K562 (cell line): ENCODE measurements at regions not wholly inside any gene's neighbourhood (a gene's known extent, or its start where the extent isn't known, plus 50 kb on each side); places are given as distances from the start of the nearest gene placed in this dataset.

Source experiments
- ATAC-seq: fragments of 200-7000 bp; cut with Tn5 transposase; 3 replicates; pipeline ENCODE4 v1.9.1; 2020; ENCODE audit warnings: moderate library complexity
- BruUV-seq: library from RNA; stranded (reverse); fragments of 400-500 nt; replicated peaks from 2 replicates; lab custom pipeline; 2021; lab: Mats Ljungman, UMichigan
- CTCF ChIA-PET: fragments of 300-600 bp; formaldehyde crosslinking; extraction: SDS; loops from one replicate; lab custom pipeline; 2021; ENCODE audit warnings: low intra/inter-chr PET ratio; lab: Yijun Ruan, JAX
- POLR2A ChIA-PET: fragments of 300-600, 350-650 bp; sonication (Branson Sonifier 250); formaldehyde crosslinking; extraction: SDS; loops from one replicate; lab custom pipeline; 2021; ENCODE audit warnings: antibody characterized with exemption, inconsistent platforms; lab: Yijun Ruan, JAX
- DNase-seq, 4 experiments: peaks; one replicate each; pipeline versions ENCODE4 v3.0.0 to v3.0.0-alpha.2; 2011 to 2018; ENCODE audit warnings: low spot score in 3 of 4, mixed read lengths in 3 of 4; ENCODE audit errors: extremely low read depth in 1 of 4
- FAIRE-seq: peaks from 2 replicates; lab custom pipeline; 2011; peaks lifted over from hg19 to GRCh38; lab: Jason Lieb, UNC
- H2AFZ ChIP-seq: 2 replicates; pipeline ENCODE4 v1.6.0; 2011; ENCODE audit warnings: low read depth, low read length, control low read depth, inconsistent platforms
- H3K27ac ChIP-seq: fragments of 200-600 bp; 3 replicates; pipeline ENCODE4 v1.8.0; 2011; ENCODE audit warnings: low read depth, mild to moderate bottlenecking, control low read depth, inconsistent platforms, low read length, moderate library complexity, mixed read lengths; ENCODE audit errors: extremely low read depth
- H3K27me3 ChIP-seq, 2 experiments: fragments of 300-600 bp in 1 of 2; 2 replicates in 1 of 2; 3 replicates in 1 of 2; pipeline versions ENCODE4 v1.6.0 to v1.8.0; 2011; ENCODE audit warnings: inconsistent platforms in 2 of 2, low read length in 2 of 2, mild to moderate bottlenecking in 1 of 2, mixed read lengths in 1 of 2, moderate library complexity in 1 of 2; ENCODE audit not compliant: control insufficient read depth in 2 of 2, insufficient read depth in 2 of 2
- H3K36me3 ChIP-seq: fragments of 300-600 bp; 3 replicates; pipeline ENCODE4 v1.8.0; 2011; ENCODE audit warnings: mild to moderate bottlenecking, low read length, inconsistent platforms; ENCODE audit not compliant: control insufficient read depth, insufficient read depth
- H3K4me1 ChIP-seq, 2 experiments: fragments of 200-600 bp in 1 of 2; replicated peaks in 1 of 2; 2 replicates in 1 of 2; 3 replicates in 1 of 2; pipeline versions ENCODE4 v1.5.1 to v1.8.0; 2011; ENCODE audit warnings: inconsistent platforms in 2 of 2, low read length in 2 of 2, mild to moderate bottlenecking in 1 of 2, mixed read lengths in 1 of 2, moderate library complexity in 1 of 2; ENCODE audit not compliant: control insufficient read depth in 2 of 2, insufficient read depth in 2 of 2
- H3K4me2 ChIP-seq: 2 replicates; pipeline ENCODE4 v1.6.1; 2011; ENCODE audit warnings: low read length, control low read depth, inconsistent platforms, mixed read lengths; ENCODE audit not compliant: insufficient read depth
- H3K4me3 ChIP-seq: fragments of 200-600 bp; sonication (generic), shearing (Covaris generic); 2 replicates; pipeline ENCODE4 v1.5.1; 2016; ENCODE audit warnings: control low read depth, inconsistent platforms
- H3K79me2 ChIP-seq: fragments of 200-600 bp; 3 replicates; pipeline ENCODE4 v1.8.0; 2011; ENCODE audit warnings: low read length, inconsistent platforms; ENCODE audit not compliant: control insufficient read depth, insufficient read depth
- H3K9ac ChIP-seq, 2 experiments: 2 replicates each; pipeline versions ENCODE4 v1.6.0 to v1.6.1; 2011; ENCODE audit warnings: low read depth in 2 of 2, low read length in 2 of 2, control low read depth in 1 of 2, inconsistent platforms in 1 of 2, mild to moderate bottlenecking in 1 of 2, mixed read lengths in 1 of 2; ENCODE audit not compliant: insufficient read depth in 1 of 2
- H3K9me1 ChIP-seq: one replicate; pipeline ENCODE4 v1.6.0; 2011; ENCODE audit warnings: inconsistent platforms, mild to moderate bottlenecking, low read length, moderate library complexity; ENCODE audit not compliant: control insufficient read depth, insufficient read depth
- H3K9me3 ChIP-seq: replicated peaks from 2 replicates; pipeline ENCODE4 v1.5.1; 2011; ENCODE audit warnings: low read depth, low read length, inconsistent platforms; ENCODE audit not compliant: control insufficient read depth, insufficient read depth
- H4K20me1 ChIP-seq: replicated peaks from 2 replicates; pipeline ENCODE4 v1.6.1; 2011; ENCODE audit warnings: low read length, inconsistent platforms, mixed read lengths; ENCODE audit not compliant: control insufficient read depth, insufficient read depth
- CHAMP1 ChIP-seq: fragments of 450-650 bp; IDR thresholded peaks from 2 replicates; pipeline ENCODE4 v1.6.1; 2016; ENCODE audit warnings: mild to moderate bottlenecking
- CHD4 ChIP-seq: fragments of 200-600 bp; sonication (generic); IDR thresholded peaks from 3 replicates; pipeline ENCODE4 v1.6.1; 2012; ENCODE audit warnings: low read depth, mild to moderate bottlenecking, mixed read lengths, low read length, inconsistent platforms; ENCODE audit not compliant: insufficient read depth, insufficient replicate concordance, poor library complexity, severe bottlenecking
- CTBP1 ChIP-seq: fragments of 450-650 bp; IDR thresholded peaks from 2 replicates; pipeline ENCODE4 v1.6.1; 2016; ENCODE audit warnings: borderline replicate concordance
- ETV1 ChIP-seq: fragments of 450-650 bp; conservative IDR thresholded peaks from 2 replicates; pipeline ENCODE4 v1.6.1; 2016; ENCODE audit warnings: missing genetic modification characterization, control low read depth, low read depth, missing compliant biosample characterization
- KDM5B ChIP-seq: fragments of 200-600 bp; sonication (generic); IDR thresholded peaks from 2 replicates; pipeline ENCODE4 v1.6.1; 2012; ENCODE audit warnings: low read depth, mild to moderate bottlenecking, moderate library complexity, low read length, control low read depth, inconsistent platforms; ENCODE audit not compliant: insufficient replicate concordance
- NR4A1 ChIP-seq, 2 experiments: fragments of 250-450 bp in 1 of 2; fragments of 450-650 bp in 1 of 2; sonication (Bioruptor Pico) in 1 of 2; IDR thresholded peaks; 2 replicates each; pipeline versions ENCODE4 v1.4.0 to v1.6.1; 2016 to 2020; ENCODE audit warnings: mild to moderate bottlenecking in 2 of 2, missing compliant biosample characterization in 1 of 2, missing genetic modification characterization in 1 of 2, moderate library complexity in 1 of 2
- PHF21A ChIP-seq: fragments of 450-650 bp; IDR thresholded peaks from 2 replicates; pipeline ENCODE4 v1.6.1; 2017; ENCODE audit warnings: low read depth, borderline replicate concordance
- RFX7 ChIP-seq: fragments of 250-450 bp; sonication (Bioruptor Pico); IDR thresholded peaks from 2 replicates; pipeline ENCODE4 v1.5.1; 2021; ENCODE audit warnings: mild to moderate bottlenecking
- SIN3B ChIP-seq: fragments of 450-650 bp; IDR thresholded peaks from 2 replicates; pipeline ENCODE4 v1.6.1; 2017; ENCODE audit warnings: low read depth, mild to moderate bottlenecking, moderate library complexity
- SUPT5H ChIP-seq: fragments of 450-650 bp; IDR thresholded peaks from 2 replicates; pipeline ENCODE4 v1.6.1; 2016
- ZNF184 ChIP-seq: sonication (generic); formaldehyde crosslinking; IDR thresholded peaks from 2 replicates; pipeline ENCODE4 v1.5.0; 2020; ENCODE audit warnings: missing genetic modification reagents
- ZNF583 ChIP-seq: fragments of 250-450 bp; sonication (Bioruptor Pico); IDR thresholded peaks from 2 replicates; pipeline ENCODE4 v1.4.0; 2020
- WGBS: fragments of 100-300 bp; shearing (Covaris generic); methylation state at CpG from one replicate; pipeline ENCODE4 v1.1.6; 2016; ENCODE audit warnings: low coverage, mixed read lengths; ENCODE audit not compliant: insufficient coverage; ENCODE audit errors: missing lambda C conversion rate; 5-methylcytosine and 5-hydroxymethylcytosine counted together
- in situ Hi-C: fragments of 300-500 bp; cut with MboI; formaldehyde crosslinking; loops from 4 replicates; pipeline ENCODE4 v1.15.0; 2018; ENCODE audit warnings: inconsistent platforms, mixed read lengths
- intact Hi-C: fragments of 100-400 bp; cut with micrococcal nuclease; formaldehyde crosslinking; loops from 2 replicates; pipeline ENCODE4 v1.14.2; 2022

GRCh38 chr3:34421762-34422161 is 623.3 kb downstream of the PDCD6IP start:
- Histone ChIP-seq H3K9ac (no peak overlapping the region), H3K36me3 (no peaks in the 10 kb centered on the region), H3K9me3 (0 out of 2 replicates have a peak, but pooled peaks cover 2% of the 10 kb centered on the region), H3K79me2 (no peaks in the 10 kb centered on the region), H3K9me1 (no peaks in the 10 kb centered on the region), H3K4me1 (no peaks in the 10 kb centered on the region), H3K27ac (no peak overlapping the region), H4K20me1 (no peaks in the 10 kb centered on the region), H3K4me3 (no peak overlapping the region), H3K27me3 (no peaks in the 10 kb centered on the region), H2AFZ (no peak overlapping the region), H3K4me2 (no peak overlapping the region)
- no TSS peak for BruUV-seq
- TF ChIP-seq ZNF583 (no peak), SUPT5H (no peak), CHD4 (no peak), ETV1 (tag) (no peak), CTBP1 (no peak), PHF21A (no peak), NR4A1 (CRISPR knock-in tag; IDR thresholded peaks at IDR 0.05) (no peak), NR4A1 (tag; IDR thresholded peaks at IDR 0.05) (no peak), CHAMP1 (no peak), RFX7 (CRISPR knock-in tag) (no peak), ZNF184 (CRISPR knock-in tag) (no peak), SIN3B (no peak), KDM5B (no peak)
- ATAC-seq: no peak
- CTCF ChIA-PET: no interaction called here
- 0% methylated on average over 2 of the region's 2 CpGs for WGBS
- intact Hi-C loops: no loop called here
- POLR2A ChIA-PET: no interaction called here
- no peak for DNase-seq
- in situ Hi-C loops: no loop called here
- FAIRE-seq: no peak
